K562 (cell line): ENCODE measurements at regions not wholly inside any gene's neighbourhood (a gene's known extent, or its start where the extent isn't known, plus 50 kb on each side); places are given as distances from the start of the nearest gene placed in this dataset.

ENCODE experiments used
- ATAC-seq: fragments of 200-7000 bp; cut with Tn5 transposase; 3 replicates; pipeline ENCODE4 v1.9.1; 2020; ENCODE audit warnings: moderate library complexity
- BruUV-seq: library from RNA; stranded (reverse); fragments of 400-500 nt; replicated peaks from 2 replicates; lab custom pipeline; 2021; lab: Mats Ljungman, UMichigan
- CTCF ChIA-PET: fragments of 300-600 bp; formaldehyde crosslinking; extraction: SDS; loops from one replicate; lab custom pipeline; 2021; ENCODE audit warnings: low intra/inter-chr PET ratio; lab: Yijun Ruan, JAX
- POLR2A ChIA-PET: fragments of 300-600, 350-650 bp; sonication (Branson Sonifier 250); formaldehyde crosslinking; extraction: SDS; loops from one replicate; lab custom pipeline; 2021; ENCODE audit warnings: antibody characterized with exemption, inconsistent platforms; lab: Yijun Ruan, JAX
- DNase-seq, 4 experiments: peaks; one replicate each; pipeline versions ENCODE4 v3.0.0 to v3.0.0-alpha.2; 2011 to 2018; ENCODE audit warnings: low spot score in 3 of 4, mixed read lengths in 3 of 4; ENCODE audit errors: extremely low read depth in 1 of 4
- FAIRE-seq: peaks from 2 replicates; lab custom pipeline; 2011; peaks lifted over from hg19 to GRCh38; lab: Jason Lieb, UNC
- H2AFZ ChIP-seq: 2 replicates; pipeline ENCODE4 v1.6.0; 2011; ENCODE audit warnings: low read depth, low read length, control low read depth, inconsistent platforms
- H3K27ac ChIP-seq: fragments of 200-600 bp; 3 replicates; pipeline ENCODE4 v1.8.0; 2011; ENCODE audit warnings: low read depth, mild to moderate bottlenecking, control low read depth, inconsistent platforms, low read length, moderate library complexity, mixed read lengths; ENCODE audit errors: extremely low read depth
- H3K27me3 ChIP-seq, 2 experiments: fragments of 300-600 bp in 1 of 2; 2 replicates in 1 of 2; 3 replicates in 1 of 2; pipeline versions ENCODE4 v1.6.0 to v1.8.0; 2011; ENCODE audit warnings: inconsistent platforms in 2 of 2, low read length in 2 of 2, mild to moderate bottlenecking in 1 of 2, mixed read lengths in 1 of 2, moderate library complexity in 1 of 2; ENCODE audit not compliant: control insufficient read depth in 2 of 2, insufficient read depth in 2 of 2
- H3K36me3 ChIP-seq: fragments of 300-600 bp; 3 replicates; pipeline ENCODE4 v1.8.0; 2011; ENCODE audit warnings: mild to moderate bottlenecking, low read length, inconsistent platforms; ENCODE audit not compliant: control insufficient read depth, insufficient read depth
- H3K4me1 ChIP-seq, 2 experiments: fragments of 200-600 bp in 1 of 2; replicated peaks in 1 of 2; 2 replicates in 1 of 2; 3 replicates in 1 of 2; pipeline versions ENCODE4 v1.5.1 to v1.8.0; 2011; ENCODE audit warnings: inconsistent platforms in 2 of 2, low read length in 2 of 2, mild to moderate bottlenecking in 1 of 2, mixed read lengths in 1 of 2, moderate library complexity in 1 of 2; ENCODE audit not compliant: control insufficient read depth in 2 of 2, insufficient read depth in 2 of 2
- H3K4me2 ChIP-seq: 2 replicates; pipeline ENCODE4 v1.6.1; 2011; ENCODE audit warnings: low read length, control low read depth, inconsistent platforms, mixed read lengths; ENCODE audit not compliant: insufficient read depth
- H3K4me3 ChIP-seq: fragments of 200-600 bp; sonication (generic), shearing (Covaris generic); 2 replicates; pipeline ENCODE4 v1.5.1; 2016; ENCODE audit warnings: control low read depth, inconsistent platforms
- H3K79me2 ChIP-seq: fragments of 200-600 bp; 3 replicates; pipeline ENCODE4 v1.8.0; 2011; ENCODE audit warnings: low read length, inconsistent platforms; ENCODE audit not compliant: control insufficient read depth, insufficient read depth
- H3K9ac ChIP-seq, 2 experiments: 2 replicates each; pipeline versions ENCODE4 v1.6.0 to v1.6.1; 2011; ENCODE audit warnings: low read depth in 2 of 2, low read length in 2 of 2, control low read depth in 1 of 2, inconsistent platforms in 1 of 2, mild to moderate bottlenecking in 1 of 2, mixed read lengths in 1 of 2; ENCODE audit not compliant: insufficient read depth in 1 of 2
- H3K9me1 ChIP-seq: one replicate; pipeline ENCODE4 v1.6.0; 2011; ENCODE audit warnings: inconsistent platforms, mild to moderate bottlenecking, low read length, moderate library complexity; ENCODE audit not compliant: control insufficient read depth, insufficient read depth
- H3K9me3 ChIP-seq: replicated peaks from 2 replicates; pipeline ENCODE4 v1.5.1; 2011; ENCODE audit warnings: low read depth, low read length, inconsistent platforms; ENCODE audit not compliant: control insufficient read depth, insufficient read depth
- H4K20me1 ChIP-seq: replicated peaks from 2 replicates; pipeline ENCODE4 v1.6.1; 2011; ENCODE audit warnings: low read length, inconsistent platforms, mixed read lengths; ENCODE audit not compliant: control insufficient read depth, insufficient read depth
- ARID2 ChIP-seq: fragments of 450-650 bp; IDR thresholded peaks from 2 replicates; pipeline ENCODE4 v1.6.1; 2017; ENCODE audit warnings: antibody characterized with exemption, mild to moderate bottlenecking
- ASH1L ChIP-seq: fragments of 450-650 bp; IDR thresholded peaks from 2 replicates; pipeline ENCODE4 v1.6.1; 2018; ENCODE audit warnings: borderline replicate concordance, mild to moderate bottlenecking, low read depth; ENCODE audit not compliant: partially characterized antibody
- C11orf30 ChIP-seq: fragments of 450-650 bp; IDR thresholded peaks from 2 replicates; pipeline ENCODE4 v1.6.1; 2016; ENCODE audit warnings: low read depth, mild to moderate bottlenecking
- CCNT2 ChIP-seq: IDR thresholded peaks from 2 replicates; pipeline ENCODE4 v1.6.1; 2011; ENCODE audit warnings: borderline replicate concordance, low read depth, mild to moderate bottlenecking, moderate library complexity, mixed read lengths, low read length; ENCODE audit not compliant: insufficient read length; ENCODE audit errors: extremely low read depth
- CREB1 ChIP-seq, 2 experiments: sonication (generic) in 1 of 2; formaldehyde crosslinking in 1 of 2; IDR thresholded peaks; 2 replicates each; pipeline versions ENCODE4 v1.6.1 to v1.8.0; 2012 to 2022; ENCODE audit warnings: inconsistent platforms in 1 of 2, mild to moderate bottlenecking in 1 of 2, missing genetic modification reagents in 1 of 2, moderate library complexity in 1 of 2
- MAFG ChIP-seq: fragments of 450-650 bp; conservative IDR thresholded peaks from 2 replicates; pipeline ENCODE4 v1.6.1; 2016; ENCODE audit warnings: missing genetic modification characterization, missing compliant biosample characterization
- MAFK ChIP-seq: IDR thresholded peaks from 2 replicates; pipeline ENCODE4 v1.6.1; 2011; ENCODE audit warnings: low read length, improper control_type of control experiment
- MXI1 ChIP-seq: IDR thresholded peaks from 2 replicates; pipeline ENCODE4 v1.6.1; 2011; ENCODE audit warnings: low read depth, mild to moderate bottlenecking, improper control_type of control experiment, low read length
- NFE2L1 ChIP-seq: fragments of 450-650 bp; IDR thresholded peaks from 2 replicates; pipeline ENCODE4 v1.6.1; 2016; ENCODE audit warnings: missing genetic modification characterization, low read depth, mild to moderate bottlenecking, missing compliant biosample characterization, moderate library complexity, borderline replicate concordance
- STAT5B ChIP-seq: fragments of 250-450 bp; sonication (Bioruptor Pico); IDR thresholded peaks from 2 replicates; pipeline ENCODE4 v1.8.0; 2021; ENCODE audit warnings: mild to moderate bottlenecking, inconsistent platforms
- TGIF2 ChIP-seq: sonication (generic); formaldehyde crosslinking; IDR thresholded peaks from 2 replicates; pipeline ENCODE4 v1.8.1; 2022; ENCODE audit warnings: mild to moderate bottlenecking, missing genetic modification reagents, moderate library complexity
- ZBTB11 ChIP-seq, 3 experiments: fragments of 200-800 bp in 1 of 3; fragments of 250-450 bp in 1 of 3; fragments of 450-650 bp in 1 of 3; sonication (Bioruptor Pico) in 1 of 3; sonication (Bioruptor generic) in 1 of 3; formaldehyde crosslinking in 1 of 3; IDR thresholded peaks; 2 replicates each; pipeline versions ENCODE4 v1.6.1 to v1.8.0; 2016 to 2022; ENCODE audit warnings: mild to moderate bottlenecking in 2 of 3, missing genetic modification characterization in 2 of 3, missing compliant biosample characterization in 1 of 3, moderate library complexity in 1 of 3
- ZNF316 ChIP-seq: fragments of 450-650 bp; IDR thresholded peaks from 2 replicates; pipeline ENCODE4 v1.6.1; 2016
- ZNF561 ChIP-seq: fragments of 450-650 bp; formaldehyde crosslinking; conservative IDR thresholded peaks from 2 replicates; pipeline ENCODE4 v1.4.0; 2020; ENCODE audit warnings: mild to moderate bottlenecking, moderate library complexity
- WGBS: fragments of 100-300 bp; shearing (Covaris generic); methylation state at CpG from one replicate; pipeline ENCODE4 v1.1.6; 2016; ENCODE audit warnings: low coverage, mixed read lengths; ENCODE audit not compliant: insufficient coverage; ENCODE audit errors: missing lambda C conversion rate; 5-methylcytosine and 5-hydroxymethylcytosine counted together
- in situ Hi-C: fragments of 300-500 bp; cut with MboI; formaldehyde crosslinking; loops from 4 replicates; pipeline ENCODE4 v1.15.0; 2018; ENCODE audit warnings: inconsistent platforms, mixed read lengths
- intact Hi-C: fragments of 100-400 bp; cut with micrococcal nuclease; formaldehyde crosslinking; loops from 2 replicates; pipeline ENCODE4 v1.14.2; 2022
- TF ChIP-seq, protein P1 (sequence below): fragments of 150-350 bp; IDR thresholded peaks from 2 replicates; pipeline ENCODE4 v1.6.1; 2014; ENCODE audit warnings: low read depth, mild to moderate bottlenecking, low read length, borderline replicate concordance

DNA sequence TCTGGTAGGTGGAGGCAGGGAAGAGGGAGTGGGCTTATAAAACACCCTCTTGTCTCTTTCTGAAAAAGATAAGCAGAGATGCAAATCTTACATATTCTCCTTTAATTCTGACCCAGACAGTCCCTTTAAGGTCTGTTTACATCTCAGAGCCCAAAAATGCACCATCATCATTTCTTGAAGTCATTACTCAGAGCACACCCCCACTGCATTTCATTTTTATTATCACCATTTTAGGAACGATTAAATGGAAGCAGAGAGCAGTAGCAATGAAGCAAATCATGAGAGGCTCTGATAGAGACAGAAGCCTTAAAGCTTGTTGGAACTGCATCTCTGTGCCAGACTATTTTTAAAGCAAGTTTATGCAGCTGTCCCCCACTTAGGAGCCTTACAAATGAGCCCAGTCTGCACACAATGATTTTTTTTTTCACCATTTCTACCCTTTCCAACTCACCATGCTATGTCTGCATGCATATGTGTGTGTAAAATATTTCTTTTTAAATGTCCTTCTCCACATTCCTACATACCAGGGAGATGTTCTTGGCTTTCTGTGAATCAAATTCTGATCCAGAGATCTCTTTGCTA lies 311.0 kb downstream of the GRIN2B start:
- 0% methylated on average over 1 of the region's 1 CpG for WGBS
- Histone ChIP-seq H3K4me1 (no peaks in the 10 kb centered on the region), H3K27me3 (no peaks in the 10 kb centered on the region), H3K9ac (no peak overlapping the region), H3K4me2 (no peak overlapping the region), H3K9me1 (no peaks in the 10 kb centered on the region), H3K4me3 (no peak overlapping the region), H4K20me1 (no peaks in the 10 kb centered on the region), H3K27ac (no peak overlapping the region), H3K9me3 (no peaks in the 10 kb centered on the region), H3K79me2 (no peaks in the 10 kb centered on the region), H3K36me3 (no peaks in the 10 kb centered on the region), H2AFZ (no peak overlapping the region)
- no TSS peak for BruUV-seq
- intact Hi-C loops, result no loop called here
- ChIA-PET CTCF (no interaction called here), POLR2A (no interaction called here)
- in situ Hi-C loops, result no loop called here
- ATAC-seq, result no peak
- DNase-seq, result no peak
- no peak for FAIRE-seq
- TF ChIP-seq CCNT2 (no peak), ZNF316 (peak; percentile 77), MAFK (peak; percentile 64), ZNF561 (CRISPR knock-in tag) (no peak), ARID2 (no peak), ASH1L (no peak), CREB1 (IDR thresholded peaks at IDR 0.05) (no peak), CREB1 (CRISPR knock-in tag; IDR thresholded peaks at IDR 0.05) (no peak), MAFG (tag) (peak; percentile 75), NFE2L1 (tag) (no peak), C11orf30 (peak; percentile 59), ZBTB11 (CRISPR knock-in tag; IDR thresholded peaks at IDR 0.05) (no peak), TGIF2 (CRISPR knock-in tag) (no peak), MXI1 (no peak), STAT5B (no peak)
- TF ChIP-seq, protein P1, sequence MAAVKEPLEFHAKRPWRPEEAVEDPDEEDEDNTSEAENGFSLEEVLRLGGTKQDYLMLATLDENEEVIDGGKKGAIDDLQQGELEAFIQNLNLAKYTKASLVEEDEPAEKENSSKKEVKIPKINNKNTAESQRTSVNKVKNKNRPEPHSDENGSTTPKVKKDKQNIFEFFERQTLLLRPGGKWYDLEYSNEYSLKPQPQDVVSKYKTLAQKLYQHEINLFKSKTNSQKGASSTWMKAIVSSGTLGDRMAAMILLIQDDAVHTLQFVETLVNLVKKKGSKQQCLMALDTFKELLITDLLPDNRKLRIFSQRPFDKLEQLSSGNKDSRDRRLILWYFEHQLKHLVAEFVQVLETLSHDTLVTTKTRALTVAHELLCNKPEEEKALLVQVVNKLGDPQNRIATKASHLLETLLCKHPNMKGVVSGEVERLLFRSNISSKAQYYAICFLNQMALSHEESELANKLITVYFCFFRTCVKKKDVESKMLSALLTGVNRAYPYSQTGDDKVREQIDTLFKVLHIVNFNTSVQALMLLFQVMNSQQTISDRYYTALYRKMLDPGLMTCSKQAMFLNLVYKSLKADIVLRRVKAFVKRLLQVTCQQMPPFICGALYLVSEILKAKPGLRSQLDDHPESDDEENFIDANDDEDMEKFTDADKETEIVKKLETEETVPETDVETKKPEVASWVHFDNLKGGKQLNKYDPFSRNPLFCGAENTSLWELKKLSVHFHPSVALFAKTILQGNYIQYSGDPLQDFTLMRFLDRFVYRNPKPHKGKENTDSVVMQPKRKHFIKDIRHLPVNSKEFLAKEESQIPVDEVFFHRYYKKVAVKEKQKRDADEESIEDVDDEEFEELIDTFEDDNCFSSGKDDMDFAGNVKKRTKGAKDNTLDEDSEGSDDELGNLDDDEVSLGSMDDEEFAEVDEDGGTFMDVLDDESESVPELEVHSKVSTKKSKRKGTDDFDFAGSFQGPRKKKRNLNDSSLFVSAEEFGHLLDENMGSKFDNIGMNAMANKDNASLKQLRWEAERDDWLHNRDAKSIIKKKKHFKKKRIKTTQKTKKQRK, result no peak
